ENCODE measurements at regions not wholly inside any gene's neighbourhood (a gene's known extent, or its start where the extent isn't known, plus 50 kb on each side); places are given as distances from the start of the nearest gene placed in this dataset.
"Not testable (repeated sequence)": the region's sequence is repeated elsewhere in the genome, so short reads cannot be mapped to it uniquely, and the experiment has no call there.

DNA sequence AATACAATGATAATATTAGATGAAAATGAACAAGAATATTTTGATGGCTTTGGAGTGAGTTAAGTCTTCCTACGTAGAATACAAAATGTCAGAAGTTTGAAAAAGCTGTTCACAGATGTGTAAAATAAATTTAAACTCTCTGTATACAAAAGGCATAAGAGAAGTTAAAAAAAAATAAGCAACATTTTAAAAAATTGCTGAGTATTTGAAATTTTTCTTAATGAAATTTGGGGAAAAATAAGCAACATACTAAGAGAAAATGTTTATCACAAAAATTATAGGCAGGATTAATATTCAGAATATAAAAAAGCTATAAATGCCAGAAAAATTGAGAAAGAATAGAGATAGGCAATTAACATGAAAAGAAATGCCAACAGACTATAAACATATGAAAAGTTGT is 470.7 kb upstream of the TRPC7 start:
- no peak overlapping the region for H3K4me3 Mint-ChIP-seq
- intact Hi-C loops (cut with micrococcal nuclease): no loop called here
- no peaks in the 10 kb centered on the region for H3K27me3 Mint-ChIP-seq
- H3K4me1 Mint-ChIP-seq (ENCODE audit: low read depth): no peaks in the 10 kb centered on the region
- no peaks in the 10 kb centered on the region for H3K36me3 Mint-ChIP-seq (ENCODE audit: low read depth)
- peaks cover 12% of the 10 kb centered on the region for H3K9me3 Mint-ChIP-seq
- no peak overlapping the region for H3K27ac Mint-ChIP-seq

DNA sequence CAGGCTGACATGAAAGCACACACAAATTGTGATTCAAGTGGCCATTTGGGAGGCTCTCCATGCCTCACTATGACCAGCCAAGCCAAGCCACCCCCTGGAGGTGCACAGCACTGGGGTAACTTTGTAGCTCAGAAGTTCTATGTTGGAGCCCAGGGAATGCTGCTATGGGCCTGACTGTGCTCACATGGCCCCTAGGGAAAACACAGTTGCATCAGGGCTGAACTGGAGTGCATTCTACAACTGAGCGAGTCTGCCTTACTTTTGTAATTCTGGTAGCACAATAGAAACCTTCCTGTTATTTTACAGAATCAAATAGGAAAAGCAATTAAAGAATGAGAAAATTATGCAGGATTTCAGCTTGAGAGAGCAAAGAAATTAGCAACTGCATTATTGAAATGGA is 455.5 kb upstream of the TRPC7 start:
- Mint-ChIP-seq H3K27ac (no peak overlapping the region), H3K4me1 (ENCODE audit: low read depth) (no peaks in the 10 kb centered on the region), H3K27me3 (no peaks in the 10 kb centered on the region), H3K9me3 (no peaks in the 10 kb centered on the region), H3K36me3 (ENCODE audit: low read depth) (no peaks in the 10 kb centered on the region), H3K4me3 (no peak overlapping the region)
- intact Hi-C loops (cut with micrococcal nuclease): no loop called here

DNA sequence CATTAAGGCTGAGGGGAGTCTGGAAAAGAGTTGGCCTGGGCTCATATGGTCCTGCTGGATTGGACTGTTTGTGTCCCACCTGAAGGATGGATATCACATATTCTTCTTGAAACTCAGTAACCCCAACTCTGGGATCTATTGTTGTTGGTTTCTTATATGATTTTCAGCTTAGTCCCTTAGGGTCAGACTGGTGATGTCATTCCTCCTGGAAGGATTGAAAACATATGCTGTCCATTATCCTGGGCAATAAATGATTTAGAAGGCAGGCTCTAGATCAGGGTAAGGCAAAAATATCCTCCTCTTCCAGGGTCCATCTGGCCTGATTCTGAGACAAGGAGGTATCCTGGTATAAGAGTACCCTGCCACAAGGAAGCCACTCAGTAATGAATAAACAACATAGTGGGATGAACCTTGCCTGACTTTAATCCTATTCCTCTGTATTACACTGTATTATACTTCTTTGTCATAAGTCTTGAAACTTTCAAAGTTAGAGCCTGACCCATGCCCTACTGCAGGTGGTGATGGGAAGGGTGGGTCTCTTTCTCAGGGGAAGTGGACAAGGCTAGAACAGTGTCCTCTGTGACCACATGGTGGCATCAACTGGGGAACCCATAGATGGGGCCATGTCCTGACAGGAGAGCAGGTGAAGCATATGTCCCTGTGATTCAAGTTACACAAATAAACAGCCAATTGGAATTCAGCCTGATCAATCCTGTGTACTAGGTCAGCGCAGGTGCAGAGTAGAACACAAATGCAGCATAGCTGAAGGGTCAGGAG is 454.4 kb upstream of the TRPC7 start:
- intact Hi-C loops (cut with micrococcal nuclease): no loop called here
- no peaks in the 10 kb centered on the region for H3K4me1 Mint-ChIP-seq (ENCODE audit: low read depth)
- H3K9me3 Mint-ChIP-seq: no peaks in the 10 kb centered on the region
- H3K4me3 Mint-ChIP-seq: no peak overlapping the region
- H3K27ac Mint-ChIP-seq: no peak overlapping the region
- H3K36me3 Mint-ChIP-seq (ENCODE audit: low read depth): no peaks in the 10 kb centered on the region
- no peaks in the 10 kb centered on the region for H3K27me3 Mint-ChIP-seq

DNA sequence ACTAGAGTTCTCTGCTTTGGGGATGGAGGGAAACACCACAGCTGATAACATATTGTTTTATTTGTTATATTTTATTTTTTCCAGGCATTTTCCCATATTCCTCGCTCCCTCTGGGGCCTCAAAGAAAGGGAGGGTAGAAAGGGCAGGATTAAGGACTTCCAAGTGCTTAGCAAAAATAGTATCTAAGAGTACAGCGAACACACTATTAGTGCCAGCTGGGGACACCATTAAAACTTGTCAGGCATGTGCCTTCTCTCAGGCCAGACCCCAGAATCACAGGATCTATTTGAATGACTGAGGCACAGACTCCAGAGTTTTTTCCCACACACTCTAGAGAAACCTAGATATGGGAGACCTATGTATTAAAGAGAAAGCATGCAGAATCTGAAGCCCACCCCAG is 451.0 kb upstream of the TRPC7 start:
- no peaks in the 10 kb centered on the region for H3K9me3 Mint-ChIP-seq
- H3K36me3 Mint-ChIP-seq (ENCODE audit: low read depth): no peaks in the 10 kb centered on the region
- no peak overlapping the region for H3K4me3 Mint-ChIP-seq
- no peak overlapping the region for H3K27ac Mint-ChIP-seq
- intact Hi-C loops (cut with micrococcal nuclease): no loop called here
- H3K4me1 Mint-ChIP-seq (ENCODE audit: low read depth): no peaks in the 10 kb centered on the region
- no peaks in the 10 kb centered on the region for H3K27me3 Mint-ChIP-seq

DNA sequence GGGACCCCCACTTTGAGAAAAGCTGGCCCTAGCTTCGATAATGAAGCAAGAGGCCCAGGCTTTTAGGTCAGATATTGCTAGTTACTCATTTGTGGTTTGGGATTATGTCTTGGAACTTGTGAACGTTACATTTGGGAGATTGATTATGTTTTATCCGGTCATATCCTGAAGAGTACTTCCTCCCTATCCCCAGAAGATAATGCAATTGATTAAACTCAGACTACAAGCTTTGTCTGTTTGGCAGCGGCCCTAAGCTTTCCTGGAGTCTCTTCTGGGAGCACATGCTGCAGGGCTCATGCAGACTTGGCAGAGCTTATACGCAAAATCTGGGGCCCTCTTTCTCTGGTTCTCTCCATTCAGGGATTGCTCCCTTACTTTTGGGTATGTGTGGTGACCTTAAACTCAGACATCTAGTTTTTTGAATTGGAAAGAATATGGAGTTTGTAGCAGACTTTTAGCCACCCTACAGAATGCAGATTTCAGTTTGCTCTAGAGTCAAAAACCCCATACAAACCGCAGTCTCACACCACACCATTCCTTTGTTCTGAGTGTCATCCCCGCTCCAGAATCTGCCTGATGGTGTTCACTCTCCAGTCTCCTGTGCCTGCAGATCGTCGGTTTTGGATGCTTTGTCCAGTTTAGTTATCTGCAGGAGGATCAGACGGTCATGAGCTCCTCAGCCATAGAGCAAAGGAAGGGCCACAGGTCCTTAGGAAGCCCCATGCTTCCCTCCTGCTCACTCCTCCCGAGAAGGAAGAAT is 449.5 kb upstream of the TRPC7 start:
- no peaks in the 10 kb centered on the region for H3K9me3 Mint-ChIP-seq
- no peak overlapping the region for H3K27ac Mint-ChIP-seq

DNA sequence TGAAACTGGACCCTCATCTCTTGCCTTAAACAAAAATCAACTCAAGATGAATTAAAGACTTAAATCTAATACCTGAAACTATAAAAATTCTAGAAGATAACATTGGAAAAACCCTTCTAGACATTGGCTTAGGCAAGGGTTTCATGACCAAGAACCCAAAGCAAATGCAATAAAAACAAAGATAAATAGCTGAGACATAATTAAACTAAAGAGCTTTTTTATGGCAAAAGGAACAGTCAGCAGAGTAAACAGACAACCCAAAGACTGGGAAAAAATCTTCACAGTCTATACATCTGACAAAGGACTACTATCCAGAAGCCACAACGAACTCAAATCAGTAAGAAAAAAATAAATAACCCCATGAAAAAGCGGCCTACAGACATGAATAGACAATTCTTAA is 446.9 kb upstream of the TRPC7 start:
- H3K4me3 Mint-ChIP-seq; H3K9me3 Mint-ChIP-seq; intact Hi-C loops (cut with micrococcal nuclease): not testable (repeated sequence)

More for the DNA sequence above, 449.5 kb upstream of the TRPC7 start:
- intact Hi-C loops (cut with micrococcal nuclease): no loop called here
- Mint-ChIP-seq H3K4me3 (no peak overlapping the region), H3K36me3 (ENCODE audit: low read depth) (no peaks in the 10 kb centered on the region), H3K27me3 (no peaks in the 10 kb centered on the region), H3K4me1 (ENCODE audit: low read depth) (no peaks in the 10 kb centered on the region)

DNA sequence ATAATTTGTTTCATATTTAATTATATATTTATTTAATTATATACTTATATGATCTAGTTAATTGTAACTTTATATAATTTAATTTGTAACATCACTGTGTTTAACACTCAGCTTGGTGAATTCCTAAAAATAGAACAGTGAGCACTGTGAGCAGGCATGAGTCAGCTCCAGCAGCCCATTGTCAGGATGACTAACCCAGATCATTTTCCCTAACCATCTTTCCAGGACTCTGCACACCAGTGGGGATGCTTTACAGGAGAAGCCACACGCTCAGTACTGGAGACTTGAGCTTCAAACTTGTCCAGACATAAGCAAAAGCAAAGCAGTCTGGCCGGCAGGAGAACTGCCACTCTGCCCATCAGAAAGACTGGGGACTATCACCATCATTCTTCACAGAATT is 446.2 kb upstream of the TRPC7 start:
- no peak overlapping the region for H3K4me3 Mint-ChIP-seq
- no peak overlapping the region for H3K27ac Mint-ChIP-seq
- intact Hi-C loops (cut with micrococcal nuclease): no loop called here
- H3K9me3 Mint-ChIP-seq: no peaks in the 10 kb centered on the region
- H3K4me1 Mint-ChIP-seq (ENCODE audit: low read depth): no peaks in the 10 kb centered on the region
- no peaks in the 10 kb centered on the region for H3K27me3 Mint-ChIP-seq
- no peaks in the 10 kb centered on the region for H3K36me3 Mint-ChIP-seq (ENCODE audit: low read depth)

More for the DNA sequence above, 446.9 kb upstream of the TRPC7 start:
- not testable (repeated sequence) for H3K27me3 Mint-ChIP-seq; H3K4me1 Mint-ChIP-seq (ENCODE audit: low read depth); H3K36me3 Mint-ChIP-seq (ENCODE audit: low read depth); H3K27ac Mint-ChIP-seq

DNA sequence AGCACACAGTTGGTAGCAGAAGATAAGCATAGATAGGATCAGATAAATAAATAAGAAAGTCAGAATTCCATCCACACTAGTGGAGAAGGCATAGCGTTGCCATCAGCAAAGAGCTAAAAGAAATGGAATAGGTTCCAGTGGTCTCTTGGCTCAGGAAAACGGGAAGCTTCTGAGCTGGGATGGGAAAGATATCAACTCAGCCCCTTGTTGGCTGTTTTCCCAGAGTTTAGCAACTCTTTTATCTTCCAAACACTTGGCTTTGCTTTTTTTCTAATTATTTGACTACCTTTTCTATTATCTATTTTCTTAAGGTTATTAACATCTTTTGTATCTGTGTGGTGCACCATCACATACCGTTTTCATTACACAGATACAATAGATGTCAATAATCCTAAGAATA is 445.7 kb upstream of the TRPC7 start:
- H3K36me3 Mint-ChIP-seq (ENCODE audit: low read depth): no peaks in the 10 kb centered on the region
- no peaks in the 10 kb centered on the region for H3K27me3 Mint-ChIP-seq
- H3K4me1 Mint-ChIP-seq (ENCODE audit: low read depth): no peaks in the 10 kb centered on the region
- no peak overlapping the region for H3K4me3 Mint-ChIP-seq
- no peak overlapping the region for H3K27ac Mint-ChIP-seq
- no peaks in the 10 kb centered on the region for H3K9me3 Mint-ChIP-seq
- intact Hi-C loops (cut with micrococcal nuclease): no loop called here

DNA sequence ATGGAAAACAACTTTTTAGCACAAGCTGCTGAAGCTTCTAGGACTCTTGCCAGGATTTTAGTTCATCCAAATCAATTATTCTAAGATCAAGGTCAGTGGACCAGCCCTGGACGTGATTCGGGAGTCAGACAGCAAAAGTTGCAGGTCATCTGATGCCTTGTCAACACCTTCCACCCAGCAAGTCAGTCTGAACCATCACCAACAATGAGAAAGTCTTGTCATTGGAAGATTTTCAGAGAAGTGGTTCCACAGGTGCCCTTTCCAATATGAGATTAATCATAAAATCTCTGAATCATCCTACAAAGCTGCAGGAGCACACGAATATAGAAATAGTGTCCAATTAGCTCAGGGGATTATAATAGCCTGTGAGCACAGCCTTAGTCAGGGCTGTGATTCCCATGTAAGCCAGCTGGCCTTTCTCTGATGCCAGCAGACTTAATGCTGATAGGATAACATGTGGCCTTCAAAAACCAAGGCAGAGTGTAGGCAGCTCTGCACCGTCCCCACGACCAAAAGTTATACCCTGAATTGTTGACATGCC is 445.0 kb upstream of the TRPC7 start:
- Mint-ChIP-seq H3K27ac (no peak overlapping the region), H3K36me3 (ENCODE audit: low read depth) (no peaks in the 10 kb centered on the region), H3K27me3 (no peaks in the 10 kb centered on the region), H3K4me3 (no peak overlapping the region), H3K9me3 (no peaks in the 10 kb centered on the region), H3K4me1 (ENCODE audit: low read depth) (no peaks in the 10 kb centered on the region)
- intact Hi-C loops (cut with micrococcal nuclease): no loop called here

DNA sequence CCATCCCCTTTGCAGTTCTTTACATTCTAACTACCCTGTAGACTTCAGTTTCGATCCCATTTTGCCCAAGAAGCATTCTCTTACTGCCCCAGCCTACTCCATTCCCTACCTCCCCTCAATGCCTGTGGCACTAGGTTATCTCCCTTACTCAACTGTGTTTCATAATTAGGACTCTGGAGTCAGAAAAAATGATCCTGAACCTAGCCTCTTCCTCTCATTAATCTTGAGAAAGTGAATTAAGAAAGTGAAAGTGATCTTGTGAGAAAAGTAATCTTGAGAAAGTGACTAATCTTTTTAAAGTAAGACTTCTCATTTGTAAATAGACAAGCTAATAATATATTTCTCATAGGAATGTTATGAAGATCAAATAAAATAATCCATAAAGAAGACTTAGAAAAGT is 444.0 kb upstream of the TRPC7 start:
- intact Hi-C loops (cut with micrococcal nuclease): no loop called here
- Mint-ChIP-seq H3K27me3 (no peaks in the 10 kb centered on the region), H3K9me3 (no peaks in the 10 kb centered on the region), H3K4me3 (no peak overlapping the region), H3K4me1 (ENCODE audit: low read depth) (no peaks in the 10 kb centered on the region), H3K27ac (no peak overlapping the region), H3K36me3 (ENCODE audit: low read depth) (no peaks in the 10 kb centered on the region)

DNA sequence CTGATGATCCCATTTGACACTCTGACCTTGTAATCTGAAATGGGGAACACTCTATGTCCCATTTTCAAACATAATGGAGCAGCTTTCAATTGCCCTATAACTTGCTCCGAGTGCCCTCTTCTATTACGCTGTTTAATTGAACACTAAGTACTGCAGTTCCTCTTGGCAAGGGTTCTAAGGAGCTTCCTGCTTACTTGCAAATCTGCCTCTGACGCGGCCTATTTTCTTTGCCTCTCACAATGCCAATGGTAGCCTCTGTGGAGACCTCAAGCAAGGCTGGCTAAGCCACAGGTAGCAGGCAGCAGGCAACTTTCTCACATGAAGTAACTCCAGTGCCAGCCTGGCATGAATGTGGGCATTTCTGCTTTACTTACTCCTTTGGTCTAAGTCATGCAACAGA is 443.4 kb upstream of the TRPC7 start:
- Mint-ChIP-seq H3K27ac (no peak overlapping the region), H3K4me3 (no peak overlapping the region)
- intact Hi-C loops (cut with micrococcal nuclease): no loop called here

DNA sequence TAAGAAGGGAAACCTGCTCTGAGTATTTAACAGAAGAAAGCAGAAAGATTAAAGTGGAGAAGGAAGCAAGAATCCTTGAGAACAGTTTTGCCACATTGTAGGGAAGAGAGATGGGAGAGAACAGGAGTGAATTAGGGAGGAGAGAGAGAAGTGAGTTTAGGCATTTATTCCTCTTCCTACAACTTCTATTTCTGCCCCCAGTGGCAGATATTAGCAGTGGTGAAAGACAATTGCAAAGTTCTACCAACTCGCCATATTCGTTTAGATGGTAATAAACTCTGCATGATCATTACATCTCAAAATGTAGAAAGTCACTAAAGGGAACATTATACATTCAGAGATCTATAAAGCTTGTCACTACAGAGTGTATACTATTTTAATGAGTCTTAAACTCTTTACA is 440.1 kb upstream of the TRPC7 start:
- H3K36me3 Mint-ChIP-seq (ENCODE audit: low read depth): no peaks in the 10 kb centered on the region
- H3K9me3 Mint-ChIP-seq: no peaks in the 10 kb centered on the region
- intact Hi-C loops (cut with micrococcal nuclease): no loop called here
- no peaks in the 10 kb centered on the region for H3K27me3 Mint-ChIP-seq
- H3K4me1 Mint-ChIP-seq (ENCODE audit: low read depth): no peaks in the 10 kb centered on the region
- no peak overlapping the region for H3K4me3 Mint-ChIP-seq
- no peak overlapping the region for H3K27ac Mint-ChIP-seq

More for the DNA sequence above, 443.4 kb upstream of the TRPC7 start:
- H3K27me3 Mint-ChIP-seq: no peaks in the 10 kb centered on the region
- H3K4me1 Mint-ChIP-seq (ENCODE audit: low read depth): no peaks in the 10 kb centered on the region
- H3K36me3 Mint-ChIP-seq (ENCODE audit: low read depth): no peaks in the 10 kb centered on the region
- no peaks in the 10 kb centered on the region for H3K9me3 Mint-ChIP-seq

DNA sequence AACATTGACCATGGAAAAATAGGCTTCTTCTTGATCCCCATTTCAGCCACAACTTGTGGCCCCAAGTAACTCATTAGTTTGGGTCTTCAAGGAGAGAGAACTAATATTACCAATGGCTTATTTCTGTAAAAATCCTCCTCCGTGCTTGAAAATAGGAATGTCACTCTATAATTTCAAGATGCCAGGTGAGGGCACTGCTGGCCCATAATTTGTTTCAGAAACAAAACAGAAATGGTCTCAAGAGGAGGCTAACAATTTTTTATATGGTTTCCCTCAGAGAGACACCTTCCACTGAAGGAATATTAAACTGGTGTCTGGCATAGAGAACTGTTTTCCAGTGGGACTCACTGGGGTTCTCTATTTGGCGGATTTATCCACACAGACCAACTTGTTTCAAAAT is 437.0 kb upstream of the TRPC7 start:
- Mint-ChIP-seq H3K27ac (no peak overlapping the region), H3K36me3 (ENCODE audit: low read depth) (no peaks in the 10 kb centered on the region), H3K4me1 (ENCODE audit: low read depth) (no peaks in the 10 kb centered on the region), H3K9me3 (no peaks in the 10 kb centered on the region), H3K27me3 (no peaks in the 10 kb centered on the region), H3K4me3 (no peak overlapping the region)
- intact Hi-C loops (cut with micrococcal nuclease): no loop called here

DNA sequence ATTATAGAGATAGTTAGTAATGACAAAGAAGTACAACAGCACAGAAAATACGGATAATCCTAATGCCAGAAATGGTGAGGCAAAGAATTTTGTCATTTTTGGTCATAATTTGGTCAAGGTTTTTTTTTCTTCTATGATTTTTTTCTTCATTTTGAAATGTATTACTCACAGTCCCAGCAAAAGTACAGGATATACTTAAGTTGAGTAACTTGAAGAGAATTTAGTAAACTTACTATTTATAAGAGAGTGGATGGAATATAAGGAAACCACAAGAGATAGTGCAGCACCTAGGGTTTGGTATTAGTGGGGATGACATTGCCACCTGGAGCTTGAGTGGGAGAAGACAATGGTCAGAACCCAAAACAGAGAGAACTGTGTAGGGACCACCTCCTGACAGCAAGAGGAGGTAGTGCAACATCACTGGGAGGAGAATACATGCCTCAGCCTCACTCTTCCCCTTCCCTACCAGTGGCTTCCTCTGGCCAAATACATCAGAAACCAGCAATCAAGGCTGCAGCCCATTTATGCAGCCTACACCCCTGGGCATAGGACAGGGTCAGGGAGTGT is 434.5 kb upstream of the TRPC7 start:
- Mint-ChIP-seq H3K27ac (no peak overlapping the region), H3K36me3 (ENCODE audit: low read depth) (no peaks in the 10 kb centered on the region), H3K4me1 (ENCODE audit: low read depth) (no peaks in the 10 kb centered on the region), H3K27me3 (no peaks in the 10 kb centered on the region), H3K4me3 (no peak overlapping the region), H3K9me3 (no peaks in the 10 kb centered on the region)
- intact Hi-C loops (cut with micrococcal nuclease): no loop called here

All from dendritic cell treated with granulocyte-macrophage colony-stimulating factor and Interleukin-4, amounts not matched to agents 40 ng/mL and 50 ng/mL, for 4 days (primary cell).